HG03354 (cell line): ENCODE measurements at regions not wholly inside any gene's neighbourhood (a gene's known extent, or its start where the extent isn't known, plus 50 kb on each side); places are given as distances from the start of the nearest gene placed in this dataset.
A peak's percentile ranks its signal among the peaks of the same experiment; 100 is the strongest.

Experiments
- ATAC-seq: cut with Tn5 transposase; IDR thresholded peaks from one replicate; pipeline ENCODE4 v1.9.1; 2021; ENCODE audit warnings: mild to moderate bottlenecking; ENCODE audit not compliant: unreplicated experiment, poor library complexity, severe bottlenecking

DNA sequence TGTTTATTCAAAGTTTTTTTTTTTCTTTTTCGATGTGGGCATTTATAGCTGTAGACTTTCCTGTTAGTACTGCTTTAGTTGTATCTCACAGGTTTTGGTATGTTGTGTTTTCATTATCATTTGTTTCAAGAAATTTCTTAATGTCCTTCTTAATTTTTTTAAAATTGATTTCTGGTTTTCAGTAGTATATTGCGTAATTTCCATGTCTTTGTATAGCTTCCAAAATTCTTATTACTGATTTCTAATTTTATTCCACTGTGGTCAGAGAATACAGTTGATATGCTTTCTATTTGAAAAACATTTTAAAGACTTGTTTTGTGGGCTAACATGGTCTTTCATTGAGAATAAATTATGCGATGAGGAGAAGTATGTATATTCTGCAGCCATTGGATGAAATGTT, 463.2 kb upstream of the B3GALT2 start:
- ATAC-seq: no peak

DNA sequence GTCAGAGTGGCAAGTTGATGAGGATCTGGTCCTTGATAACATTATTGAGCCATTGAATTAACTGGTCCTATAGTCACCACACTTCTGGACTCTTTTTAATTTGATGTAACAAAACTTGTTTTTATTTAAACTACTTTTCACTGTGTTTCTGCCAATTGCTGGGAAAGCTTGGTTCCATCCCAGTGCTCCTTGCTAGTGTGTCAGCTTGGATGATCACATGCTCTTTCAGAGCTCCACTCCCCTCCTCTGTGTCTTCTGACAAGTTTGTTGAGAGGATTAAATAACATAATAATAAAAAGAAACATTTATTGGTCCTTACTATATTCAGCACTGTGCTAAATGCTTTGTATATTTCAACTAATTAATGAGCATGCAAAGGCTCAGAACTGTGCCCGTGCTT, 448.5 kb upstream of the B3GALT2 start:
- no peak for ATAC-seq

DNA sequence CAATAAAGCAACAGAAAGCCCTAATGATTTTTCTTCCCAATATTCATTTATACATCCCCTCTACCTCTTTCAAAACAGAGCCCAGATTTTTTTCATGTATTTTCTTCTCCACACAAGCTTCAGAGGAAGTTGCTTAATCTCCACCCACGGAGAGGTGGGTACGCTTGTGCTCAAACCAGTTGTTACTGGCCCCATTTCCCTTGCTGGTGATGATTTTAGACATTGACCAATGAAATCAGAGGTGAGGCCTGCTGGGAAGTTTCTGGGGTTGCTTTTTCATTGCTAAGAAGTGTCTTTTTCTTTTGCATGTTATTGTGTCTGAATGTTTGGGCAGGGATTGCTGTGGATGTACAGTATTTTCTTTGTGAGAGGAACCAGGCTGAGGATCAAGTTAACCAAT, 448.1 kb upstream of the B3GALT2 start:
- ATAC-seq: no peak

DNA sequence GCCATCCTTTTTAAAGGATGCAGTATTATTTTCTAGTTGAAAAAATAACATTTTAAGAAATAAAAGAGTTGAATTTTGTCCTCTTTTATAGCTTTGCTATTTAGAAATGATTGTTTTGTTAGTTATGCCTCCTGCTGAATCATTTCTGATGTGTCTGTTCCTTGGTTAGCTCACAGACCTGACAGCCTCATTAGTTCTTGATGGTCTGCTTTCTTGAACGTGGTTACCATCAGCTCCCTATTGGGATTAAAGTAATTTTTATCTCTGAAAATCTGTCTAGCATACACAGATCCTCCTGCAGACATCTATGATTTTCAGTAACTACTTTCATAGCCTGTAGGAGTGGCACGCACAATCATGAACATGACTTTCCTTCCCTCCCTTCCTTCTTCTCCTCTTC, 447.6 kb upstream of the B3GALT2 start:
- no peak for ATAC-seq

DNA sequence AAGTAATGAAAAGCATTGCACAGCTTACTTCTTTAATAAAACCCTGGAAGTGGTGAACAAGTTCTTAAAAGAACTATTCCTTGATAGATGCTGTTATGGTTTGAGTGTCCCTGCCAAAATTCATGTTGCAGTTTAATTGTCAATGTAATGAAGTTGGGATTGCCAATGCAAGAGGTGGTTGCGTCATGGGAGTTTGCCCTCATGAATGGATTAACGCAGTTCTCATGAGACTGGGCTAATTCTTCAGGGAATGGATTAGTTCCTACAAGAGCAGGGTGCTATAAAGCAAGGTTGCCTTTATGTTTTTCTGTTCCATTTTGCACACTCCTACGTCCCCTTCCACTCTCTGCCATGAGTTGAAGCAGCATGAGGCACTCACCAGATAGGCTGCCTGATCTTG, 446.7 kb upstream of the B3GALT2 start:
- ATAC-seq: no peak

DNA sequence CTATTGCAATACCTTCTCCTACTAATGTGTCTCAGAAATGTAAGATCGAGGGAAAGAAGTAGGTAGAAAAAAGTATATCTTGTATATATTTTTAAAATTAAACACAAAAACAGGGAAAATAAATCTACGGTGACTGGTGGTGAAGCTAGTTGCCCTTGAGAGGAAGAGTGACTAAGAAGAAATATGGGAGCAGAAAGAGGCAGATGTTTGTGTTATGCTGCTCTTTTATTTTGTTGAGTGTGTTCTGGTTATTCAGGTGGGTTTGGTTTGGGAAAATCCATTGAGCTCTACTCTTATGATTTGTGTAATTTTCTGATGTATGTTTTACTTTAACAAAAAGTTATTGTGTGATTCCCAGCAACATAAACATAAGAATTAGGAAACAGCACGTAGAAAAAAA, 444.9 kb upstream of the B3GALT2 start:
- ATAC-seq: no peak

DNA sequence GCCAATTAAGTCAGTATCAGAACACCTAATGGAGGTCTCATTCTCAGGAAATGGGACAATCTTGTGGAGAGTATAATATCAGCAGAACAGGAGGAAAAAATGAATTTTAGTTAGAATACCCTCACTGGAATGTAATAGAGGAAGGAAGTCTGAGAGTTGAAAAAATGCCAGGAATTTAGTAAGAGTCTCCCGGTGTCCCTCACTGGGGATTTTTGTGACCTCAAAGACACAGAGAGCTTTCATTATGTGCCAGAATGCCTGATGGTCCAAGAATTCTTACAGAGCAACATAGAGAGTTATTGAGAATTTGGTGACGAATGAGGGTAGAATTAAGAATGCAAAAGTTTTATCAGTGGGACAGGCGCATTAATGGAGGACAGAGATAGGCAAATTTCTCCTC, 443.5 kb upstream of the B3GALT2 start:
- ATAC-seq: no peak

DNA sequence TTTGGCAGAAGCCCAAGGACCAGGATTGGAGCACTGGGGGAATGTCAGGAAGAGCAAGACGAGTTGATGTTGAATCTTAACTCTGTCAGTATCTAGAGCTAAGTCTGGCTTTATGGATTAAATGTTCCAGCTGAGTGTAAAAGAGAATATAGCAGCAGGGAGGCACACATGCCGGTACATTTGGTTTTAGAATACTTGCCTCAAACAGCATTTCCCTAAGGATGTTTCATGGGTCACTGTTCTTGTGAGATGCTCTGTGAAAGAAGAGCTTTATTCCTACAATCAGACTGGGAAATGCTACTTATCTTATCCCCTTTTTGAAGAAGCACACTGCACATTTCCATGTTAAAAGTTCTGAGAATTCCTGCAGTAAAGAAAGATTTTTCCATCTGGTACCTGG, 440.3 kb upstream of the B3GALT2 start:
- ATAC-seq: no peak

DNA sequence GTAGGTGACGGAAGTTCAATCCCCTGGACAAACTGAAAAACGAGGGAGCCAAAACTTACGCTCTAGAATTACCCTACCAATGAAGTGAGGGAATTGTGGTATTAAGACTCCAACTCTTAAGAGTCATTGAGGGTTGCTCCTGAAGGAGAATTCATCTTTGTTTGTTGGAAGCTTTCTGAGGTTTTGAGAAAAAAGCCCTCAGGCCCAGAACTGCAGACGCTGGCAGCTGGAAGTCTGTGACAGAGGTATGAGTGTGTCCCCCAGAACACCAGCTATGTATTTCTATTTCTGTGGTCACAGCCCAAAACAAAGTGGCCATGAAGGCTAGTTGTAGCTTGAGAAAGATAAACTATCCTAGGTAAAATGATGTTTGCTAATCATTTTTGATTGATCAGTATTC, 438.8 kb upstream of the B3GALT2 start:
- no peak for ATAC-seq

DNA sequence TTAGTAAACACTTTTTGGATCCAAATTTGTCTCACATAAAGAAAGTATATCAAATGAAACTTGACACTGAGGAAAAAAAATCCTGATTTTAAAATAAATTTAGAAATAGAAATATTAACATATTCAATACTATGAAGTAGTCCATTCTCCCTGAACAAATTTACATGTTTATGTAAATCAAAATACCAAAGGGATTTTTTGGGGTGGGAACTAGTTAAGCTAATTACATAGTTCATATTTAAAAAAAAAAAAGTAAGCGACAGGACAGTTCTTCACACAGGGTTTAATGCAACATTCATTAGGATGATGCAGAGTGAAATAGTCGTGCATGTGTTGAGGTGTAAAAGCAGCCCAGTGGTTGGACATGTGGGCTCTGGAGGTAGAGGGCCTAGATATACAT, 433.5 kb upstream of the B3GALT2 start:
- ATAC-seq: no peak

DNA sequence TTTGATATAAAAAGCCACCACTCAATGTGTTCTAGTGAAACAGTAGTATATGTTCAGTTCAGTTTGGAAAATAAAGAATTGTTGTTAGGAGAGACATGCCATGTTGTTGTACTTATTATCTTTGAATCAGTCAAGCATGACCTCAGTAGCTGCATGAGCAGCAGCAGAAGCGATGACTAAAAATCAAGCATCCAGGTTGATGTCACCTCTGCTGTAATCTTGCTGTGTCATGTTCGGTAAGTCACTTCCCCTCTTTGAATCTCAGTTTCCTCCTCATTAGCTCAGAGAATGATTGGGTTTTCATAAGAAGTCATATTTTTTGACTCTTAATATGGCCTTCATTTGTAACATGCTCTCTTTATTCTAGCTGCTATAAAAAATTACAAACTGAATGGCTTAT, 428.4 kb upstream of the B3GALT2 start:
- peak; percentile 73 for ATAC-seq

DNA sequence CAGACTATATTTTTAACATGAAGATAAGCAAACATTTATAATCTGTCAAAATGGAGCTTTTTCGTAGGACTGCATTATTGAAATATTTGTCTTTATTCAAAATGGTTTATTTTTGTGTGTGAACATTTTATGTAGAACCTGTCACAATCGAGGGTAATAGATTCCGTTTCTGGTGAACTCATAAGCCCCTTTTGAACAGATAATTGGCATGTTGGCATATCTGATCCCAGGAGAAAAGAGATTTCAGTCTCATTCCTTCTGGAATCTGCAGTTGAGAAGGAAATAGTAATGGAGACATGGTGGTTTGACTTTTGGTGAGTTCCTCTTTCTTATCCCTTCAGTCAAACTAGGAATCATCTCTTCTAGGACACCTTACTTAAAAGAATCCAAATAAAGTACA, 427.9 kb upstream of the B3GALT2 start:
- ATAC-seq: no peak

DNA sequence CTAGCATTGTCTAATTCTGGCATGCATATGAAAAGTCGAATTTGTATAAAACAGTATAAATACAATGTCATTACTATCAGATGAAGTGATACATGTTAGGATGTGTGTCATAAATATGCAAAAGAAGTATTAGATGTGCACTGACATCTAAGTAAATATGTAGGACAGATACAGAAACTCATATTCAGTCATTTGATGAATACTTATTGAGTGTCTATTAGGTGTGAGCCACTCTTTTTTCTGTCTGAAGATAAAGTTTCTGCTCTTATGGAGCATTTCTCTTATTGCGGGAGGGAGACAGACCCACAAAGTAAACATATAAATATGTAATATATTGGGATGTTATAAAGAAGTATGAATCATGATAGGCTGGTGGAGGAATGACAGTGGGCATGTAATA, 426.6 kb upstream of the B3GALT2 start:
- ATAC-seq: no peak

DNA sequence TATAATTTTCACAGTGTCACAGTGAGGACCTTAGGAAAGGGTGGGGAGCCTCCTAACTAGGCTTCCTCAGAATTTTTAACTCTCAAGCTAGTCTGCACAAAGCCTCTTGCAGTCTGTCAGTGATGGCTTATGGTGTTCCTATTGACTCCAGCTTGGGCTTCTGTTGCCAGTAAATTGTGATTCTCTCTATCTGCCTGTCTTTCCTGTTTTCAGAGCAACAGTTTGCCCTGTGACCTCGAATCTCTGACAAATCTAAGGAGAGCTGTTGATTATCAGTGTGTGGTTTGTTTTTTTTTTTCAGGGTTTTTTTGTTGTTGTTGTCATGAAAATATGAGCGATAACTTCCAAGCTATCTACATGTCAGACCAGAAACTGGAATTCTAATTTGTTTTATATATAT, 423.2 kb upstream of the B3GALT2 start:
- ATAC-seq: no peak

DNA sequence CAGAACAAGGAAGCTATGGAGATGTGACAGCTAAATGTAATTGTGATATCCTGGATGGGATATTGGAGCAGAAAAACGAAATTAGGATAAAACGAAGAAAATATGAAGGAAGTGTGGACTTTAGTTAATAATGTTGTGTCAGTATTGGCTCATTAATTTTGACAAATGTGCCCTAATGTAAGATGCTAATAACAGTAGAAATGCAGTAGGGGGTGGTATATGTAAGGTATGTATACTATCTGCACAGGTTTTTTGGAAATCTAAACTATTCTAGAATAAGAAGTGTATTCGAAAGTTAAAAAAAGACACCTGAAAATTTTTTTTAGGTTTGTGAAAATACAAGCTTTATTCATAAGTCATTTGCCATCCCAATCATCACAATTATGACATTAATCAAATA, 421.4 kb upstream of the B3GALT2 start:
- no peak for ATAC-seq

DNA sequence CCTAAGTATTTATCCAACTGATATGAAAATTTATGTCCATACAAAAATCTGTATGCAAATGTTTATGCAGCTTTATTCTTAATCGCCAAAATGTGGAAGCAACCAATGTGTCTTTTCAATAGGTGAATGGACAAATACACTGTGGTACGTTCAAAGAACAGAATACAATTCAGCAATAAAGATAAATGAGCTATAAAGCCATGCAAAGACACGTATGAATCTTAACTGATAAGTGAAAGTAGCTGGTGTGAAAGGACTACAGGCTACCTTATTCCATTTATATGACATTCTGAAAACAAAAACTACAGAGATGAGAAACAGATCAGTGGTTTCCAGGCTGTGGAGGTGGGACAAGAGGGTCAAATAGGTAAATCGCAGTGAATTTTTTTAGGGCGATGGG, 419.6 kb upstream of the B3GALT2 start:
- no peak for ATAC-seq

DNA sequence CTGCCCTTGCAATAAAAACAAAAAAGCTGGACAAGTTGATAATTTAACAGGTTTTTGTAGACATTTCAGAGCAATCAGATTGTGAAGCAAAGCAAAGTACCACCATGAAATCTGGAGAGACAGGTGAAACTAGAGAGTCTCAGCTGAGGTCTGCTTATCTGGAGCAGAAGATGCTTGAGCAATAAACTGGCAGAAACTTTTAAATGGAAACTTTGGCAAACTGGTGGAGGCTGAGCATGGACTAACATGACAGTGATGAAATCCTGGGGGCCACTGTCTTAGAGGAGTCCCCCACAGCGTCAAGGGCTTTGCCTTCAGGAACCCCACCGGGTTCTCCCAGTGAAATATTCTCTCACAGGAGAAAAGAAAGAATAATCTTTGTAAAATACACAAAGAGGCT, 416.3 kb upstream of the B3GALT2 start:
- ATAC-seq: no peak

DNA sequence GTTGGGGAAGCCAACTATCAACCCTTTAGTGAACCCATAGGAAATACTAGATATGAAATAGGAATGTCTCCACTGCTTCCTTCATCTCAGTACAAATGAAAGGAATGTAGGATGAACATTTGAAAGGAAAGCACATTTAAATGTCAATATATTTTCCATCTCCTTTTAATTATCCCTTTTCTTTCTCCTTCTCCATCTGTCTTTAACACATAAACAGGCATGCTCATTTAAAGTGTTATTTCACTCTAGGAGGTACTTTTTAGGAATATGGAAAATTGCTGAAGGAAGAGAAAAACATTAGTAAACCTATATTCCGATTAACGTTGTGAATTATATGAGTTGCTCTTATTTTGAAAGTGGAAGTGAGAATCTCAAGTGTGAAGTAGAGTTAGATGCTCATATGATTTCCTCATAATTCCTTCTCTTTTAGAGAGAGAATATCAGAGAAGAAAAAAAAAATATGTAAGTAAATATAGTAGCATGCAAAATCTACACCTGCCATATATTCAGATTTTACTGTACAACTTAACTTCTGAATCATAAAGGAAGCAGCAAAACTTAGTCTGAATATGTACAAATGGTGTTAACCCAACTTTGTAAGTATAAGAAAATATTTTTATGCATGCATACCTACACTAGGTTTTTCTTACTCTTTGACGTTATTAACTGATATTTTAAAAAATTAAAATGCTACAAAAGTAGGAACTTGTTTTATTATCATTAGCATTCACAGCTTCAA, 406.9 kb upstream of the B3GALT2 start:
- no peak for ATAC-seq

DNA sequence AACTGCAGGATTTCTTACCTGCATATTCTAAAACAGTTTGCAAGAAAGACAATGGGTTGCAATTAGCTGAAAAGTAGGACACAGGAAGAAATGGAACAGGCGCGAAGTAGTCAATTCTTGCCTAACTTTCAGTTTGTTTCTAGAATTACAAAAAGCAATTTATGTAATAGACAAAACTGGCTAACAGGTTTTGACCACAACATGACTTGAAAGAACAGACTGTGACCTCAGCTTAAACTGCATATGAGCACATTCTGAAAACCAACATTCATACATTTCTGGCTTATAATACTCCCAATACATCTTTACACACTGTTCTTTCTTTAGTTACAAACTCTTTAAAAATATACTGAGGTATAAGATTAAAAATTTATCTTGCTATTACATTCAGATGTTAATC, 405.9 kb upstream of the B3GALT2 start:
- ATAC-seq: no peak

DNA sequence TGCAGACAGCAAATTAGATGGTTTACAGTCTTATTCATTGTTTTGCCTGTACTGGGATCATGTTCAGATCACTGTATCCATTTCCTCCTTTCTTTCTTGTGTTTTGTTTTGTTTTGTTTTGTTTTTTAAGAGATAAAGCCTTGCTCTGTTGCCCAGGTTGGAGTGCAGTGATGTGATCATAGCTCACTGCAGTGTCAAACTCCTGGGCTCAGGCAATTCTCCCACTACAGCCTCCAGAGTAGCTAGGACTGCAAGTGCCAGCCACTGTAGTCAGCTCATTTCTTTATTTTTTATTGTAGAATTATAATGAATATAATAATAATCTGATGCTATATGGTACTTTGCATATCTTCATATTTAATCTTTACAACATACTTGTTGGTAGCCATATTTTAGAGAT, 403.7 kb upstream of the B3GALT2 start:
- ATAC-seq: no peak

DNA sequence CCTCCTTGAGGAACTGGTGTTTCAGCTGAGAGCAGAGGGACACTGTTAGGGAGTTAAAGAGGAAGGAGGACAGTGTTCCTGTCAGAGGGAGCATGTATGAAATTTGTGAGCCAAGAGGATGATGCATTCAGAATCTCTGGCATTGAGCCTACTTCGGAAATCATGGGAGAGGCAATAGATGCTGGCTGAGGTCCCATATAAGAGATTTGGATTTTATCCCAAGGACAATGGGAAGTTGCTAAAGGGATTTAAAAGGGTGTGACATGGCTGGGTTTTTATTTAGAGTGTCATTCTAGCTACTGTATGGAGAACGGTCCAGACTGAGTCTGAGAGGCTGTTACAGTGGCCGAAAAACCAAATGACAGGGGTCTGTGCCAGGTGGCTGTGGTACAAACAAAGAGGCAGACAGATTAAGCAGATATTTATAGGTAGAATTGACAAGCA, 403.2 kb upstream of the B3GALT2 start:
- ATAC-seq: no peak
